Right lobe of liver (tissue), 6 donors: ENCODE measurements at regions not wholly inside any gene's neighbourhood (a gene's known extent, or its start where the extent isn't known, plus 50 kb on each side); places are given as distances from the start of the nearest gene placed in this dataset.

Experiments used
- ATAC-seq, 4 donors: fragments of 200-7000 bp; cut with Tn5 transposase; one replicate each; pipeline ENCODE4 v1.9.1; 2020; ENCODE audit warnings: mild to moderate bottlenecking in 4 of 4, moderate library complexity in 4 of 4
- DNase-seq, 3 donors: peaks; one replicate each; pipeline ENCODE4 v3.0.0-alpha.2; 2020
- H3K27ac ChIP-seq, 3 donors: fragments of 200-600 bp; one replicate each; pipeline ENCODE4 v1.8.0; 2022
- H3K27me3 ChIP-seq, 2 donors: fragments of 200-600 bp; one replicate each; pipeline ENCODE4 v1.8.0; 2022
- H3K36me3 ChIP-seq, 4 donors: fragments of 200-600 bp; sonication (generic) in 1 of 4; one replicate each; pipeline versions ENCODE4 v1.5.1 to v1.8.0; 2017 to 2022; ENCODE audit warnings: control low read depth in 1 of 4
- H3K4me1 ChIP-seq, 4 donors: fragments of 200-600 bp; sonication (generic) in 1 of 4; one replicate each; pipeline versions ENCODE4 v1.5.1 to v1.8.0; 2017 to 2022; ENCODE audit warnings: control low read depth in 1 of 4
- H3K4me3 ChIP-seq, 3 donors: fragments of 200-600 bp; one replicate each; pipeline ENCODE4 v1.8.0; 2022
- H3K9me3 ChIP-seq, 4 donors: fragments of 200-600 bp; sonication (generic) in 1 of 4; one replicate each; pipeline versions ENCODE4 v1.5.1 to v1.8.0; 2017 to 2022; ENCODE audit warnings: control low read depth in 1 of 4
- CTCF ChIP-seq, 4 donors: fragments of 200-600 bp in 3 of 4; fragments of 450-650 bp in 1 of 4; IDR thresholded peaks; one replicate each; pipeline versions ENCODE4 v1.5.1 to v1.8.0; 2016 to 2022; ENCODE audit warnings: antibody characterized with exemption in 4 of 4, mild to moderate bottlenecking in 2 of 4
- POLR2A ChIP-seq: fragments of 450-650 bp; IDR thresholded peaks from one replicate; pipeline ENCODE4 v1.6.1; 2017; ENCODE audit warnings: antibody characterized with exemption, mild to moderate bottlenecking
- whole genome bisulfite sequencing: methylation state at CpG from one replicate; pipeline ENCODE4 v1.1.6; 2018; ENCODE audit warnings: low coverage, low lambda C conversion rate; ENCODE audit not compliant: insufficient coverage; ENCODE audit errors: missing lambda C conversion rate; 5-methylcytosine and 5-hydroxymethylcytosine counted together
- intact Hi-C, 2 donors: fragments of 100-400 bp; cut with DNase I; formaldehyde crosslinking; loops; one replicate each; pipeline versions ENCODE4 v1.11.2 to v1.14.1; 2022
- donor health status: DM: no; HTN: yes; CAD: no.
- donor health status: DM: no; HTN: no; CAD: no.
- donor health status: DM: no; HTN: no; CAD: no.
- donor health status: DM: no; HTN: yes; CAD: no.
- donor health status: DM: no; HTN: yes; CAD: no.

DNA sequence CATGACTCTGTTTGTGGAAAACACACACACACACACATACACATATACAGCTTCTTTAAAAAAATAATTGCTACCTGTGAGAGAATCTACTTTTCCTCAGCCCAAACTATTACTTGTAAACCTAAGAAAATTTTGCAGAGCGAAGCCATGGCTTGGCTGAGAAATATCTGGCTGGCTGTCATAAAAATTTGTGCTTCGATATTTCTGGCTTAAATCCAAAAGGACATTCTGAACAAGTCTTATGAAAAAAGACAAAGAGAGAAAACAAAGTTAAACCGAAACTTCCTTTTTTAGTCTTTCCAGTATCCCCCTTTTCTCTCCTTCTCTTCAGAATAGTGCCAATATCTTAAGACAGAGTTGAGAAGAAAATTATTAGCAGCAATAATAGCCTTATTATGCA is 2048.0 kb downstream of the SUCLG1 start:
- Histone ChIP-seq H3K9me3 (no peaks in the 10 kb centered on the region), H3K36me3 (no peaks in the 10 kb centered on the region), H3K27ac (no peak overlapping the region), H3K4me1 (no peaks in the 10 kb centered on the region), H3K27me3 (no peaks in the 10 kb centered on the region), H3K4me3 (no peak overlapping the region)
- intact Hi-C loops: no loop called here
- ATAC-seq (no peak), DNase-seq (no peak)
- 33% methylated on average over 3 of the region's 3 CpGs for WGBS
- no peak for TF ChIP-seq POLR2A
- TF ChIP-seq CTCF (IDR thresholded peaks at IDR 0.05): no peak

DNA sequence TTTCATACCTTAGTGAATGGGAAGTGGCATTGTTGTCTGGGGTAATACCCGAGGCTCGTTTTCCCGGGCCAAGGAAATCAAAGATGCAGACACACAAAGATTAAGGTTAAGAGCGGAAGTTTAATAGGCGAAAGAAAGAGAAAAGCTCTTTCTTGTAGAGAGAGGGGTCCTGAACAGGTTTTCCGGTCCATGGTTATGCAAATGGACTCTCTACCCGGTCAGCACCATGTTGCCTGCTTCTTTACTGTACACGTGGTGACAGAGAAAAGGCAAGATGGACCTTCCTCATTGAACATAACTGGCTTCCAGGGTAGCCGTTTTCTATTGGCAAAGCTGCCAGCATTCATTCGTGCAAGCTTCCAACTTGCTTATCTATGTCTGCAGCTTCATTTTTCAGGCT is 2063.5 kb downstream of the SUCLG1 start:
- H3K36me3 ChIP-seq: no peaks in the 10 kb centered on the region
- no peaks in the 10 kb centered on the region for H3K4me1 ChIP-seq
- no peak overlapping the region for H3K4me3 ChIP-seq
- no peak for ATAC-seq
- no peaks in the 10 kb centered on the region for H3K27me3 ChIP-seq
- no peaks in the 10 kb centered on the region for H3K9me3 ChIP-seq
- no peak for TF ChIP-seq CTCF (IDR thresholded peaks at IDR 0.05)
- TF ChIP-seq POLR2A: no peak
- no peak for DNase-seq
- 61% methylated on average over 9 of the region's 10 CpGs for WGBS
- intact Hi-C loops: no loop called here
- H3K27ac ChIP-seq: no peak overlapping the region

DNA sequence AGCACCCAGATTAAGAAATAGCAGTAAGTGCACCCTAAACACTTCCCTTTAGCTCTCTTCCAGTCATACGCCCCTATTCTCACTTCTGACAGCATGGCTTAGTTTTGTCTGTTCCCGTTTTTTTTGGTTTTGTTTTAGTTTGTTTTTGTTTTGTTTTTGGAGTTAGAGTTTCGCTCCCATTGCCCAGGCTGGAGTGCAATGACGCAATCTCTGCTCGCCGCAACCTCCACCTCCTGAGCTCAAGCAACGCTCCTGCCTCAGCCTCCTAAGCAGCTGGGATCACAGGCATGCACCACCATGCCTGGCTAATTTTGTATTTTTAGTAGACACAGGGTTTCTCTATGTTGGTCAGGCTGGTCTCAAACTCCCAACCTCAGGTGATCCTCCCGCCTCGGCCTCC is 2067.7 kb downstream of the SUCLG1 start:
- Histone ChIP-seq H3K36me3 (no peaks in the 10 kb centered on the region), H3K9me3 (no peaks in the 10 kb centered on the region), H3K4me3 (no peak overlapping the region), H3K4me1 (no peaks in the 10 kb centered on the region), H3K27me3 (no peaks in the 10 kb centered on the region), H3K27ac (no peak overlapping the region)
- WGBS: 75% methylated on average over 8 of the region's 9 CpGs
- intact Hi-C loops: no loop called here
- ATAC-seq (no peak), DNase-seq (no peak)
- TF ChIP-seq CTCF (IDR thresholded peaks at IDR 0.05): no peak
- TF ChIP-seq POLR2A: no peak

DNA sequence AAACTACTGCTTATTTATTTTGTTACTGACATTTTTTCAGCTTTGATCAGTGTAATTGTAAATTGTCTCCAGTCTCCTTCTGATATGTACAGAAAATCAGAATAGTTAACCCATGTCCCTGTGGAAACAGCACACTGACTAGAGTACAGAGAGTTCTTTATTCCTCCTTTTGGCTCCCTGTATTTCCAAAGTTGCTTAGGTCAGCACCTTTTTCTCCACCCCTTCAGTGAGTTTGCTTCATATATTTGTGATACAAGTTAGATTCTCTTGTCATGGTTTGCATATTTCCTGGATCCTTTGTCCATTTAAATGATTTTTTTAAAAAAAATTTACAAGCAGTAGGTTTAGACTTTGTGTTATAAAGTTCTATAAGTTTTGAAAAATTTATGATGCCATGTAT is 2051.1 kb upstream of the LRRTM1 start:
- H3K4me3 ChIP-seq: no peak overlapping the region
- ATAC-seq: no peak
- no peaks in the 10 kb centered on the region for H3K27me3 ChIP-seq
- no peaks in the 10 kb centered on the region for H3K9me3 ChIP-seq
- no peaks in the 10 kb centered on the region for H3K4me1 ChIP-seq
- intact Hi-C loops: no loop called here
- TF ChIP-seq POLR2A (no peak), CTCF (IDR thresholded peaks at IDR 0.05) (no peak)
- no peaks in the 10 kb centered on the region for H3K36me3 ChIP-seq
- H3K27ac ChIP-seq: no peak overlapping the region
- no peak for DNase-seq

- Histone ChIP-seq H3K4me1 (no peaks in the 10 kb centered on the region), H3K36me3 (no peaks in the 10 kb centered on the region), H3K27ac (no peak overlapping the region), H3K4me3 (no peak overlapping the region), H3K27me3 (no peaks in the 10 kb centered on the region), H3K9me3 (no peaks in the 10 kb centered on the region)
- no peak for ATAC-seq
- intact Hi-C loops: no loop called here
- 35% methylated on average over 1 of the region's 1 CpG for WGBS
- no peak for DNase-seq
- no peak for TF ChIP-seq CTCF (IDR thresholded peaks at IDR 0.05)
- no peak for TF ChIP-seq POLR2A
These were observed 2041.4 kb upstream of the LRRTM1 start for GRCh38 chr2:82345910-82346309.
